HG02938 (cell line): ENCODE measurements at regions not wholly inside any gene's neighbourhood (a gene's known extent, or its start where the extent isn't known, plus 50 kb on each side); places are given as distances from the start of the nearest gene placed in this dataset.

ENCODE experiments used
- ATAC-seq: cut with Tn5 transposase; IDR thresholded peaks from one replicate; pipeline ENCODE4 v1.9.1; 2021; ENCODE audit warnings: mild to moderate bottlenecking, moderate library complexity; ENCODE audit not compliant: unreplicated experiment

- ATAC-seq = no peak
These were observed 146.0 kb downstream of the FOXA2 start for GRCh38 chr20:22438346-22438745.

- ATAC-seq = no peak
These were observed 147.0 kb downstream of the FOXA2 start for GRCh38 chr20:22437354-22437753.

DNA sequence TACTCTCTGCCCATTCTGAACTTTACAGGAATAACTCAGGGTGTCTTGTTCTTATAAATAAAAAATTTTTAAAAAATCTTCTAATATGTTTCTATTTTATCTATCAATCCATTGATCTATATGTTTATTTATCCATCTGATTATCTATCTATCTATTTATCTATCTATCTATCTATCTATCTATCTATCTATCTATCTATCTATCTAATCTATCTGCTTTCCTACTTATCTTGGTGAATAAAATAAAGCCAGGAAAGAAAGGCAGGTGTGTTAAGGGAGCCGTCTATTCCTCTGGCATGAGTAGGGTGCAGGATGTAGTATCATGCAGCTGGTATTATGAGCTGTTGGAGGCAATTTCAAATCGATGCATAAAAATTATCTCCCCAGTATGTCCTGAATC lies 153.0 kb downstream of the FOXA2 start:
- ATAC-seq = no peak

- ATAC-seq = no peak
These were observed 153.6 kb downstream of the FOXA2 start for GRCh38 chr20:22430746-22431168.

- ATAC-seq = no peak
These were observed 154.1 kb downstream of the FOXA2 start for GRCh38 chr20:22430154-22430745.

DNA sequence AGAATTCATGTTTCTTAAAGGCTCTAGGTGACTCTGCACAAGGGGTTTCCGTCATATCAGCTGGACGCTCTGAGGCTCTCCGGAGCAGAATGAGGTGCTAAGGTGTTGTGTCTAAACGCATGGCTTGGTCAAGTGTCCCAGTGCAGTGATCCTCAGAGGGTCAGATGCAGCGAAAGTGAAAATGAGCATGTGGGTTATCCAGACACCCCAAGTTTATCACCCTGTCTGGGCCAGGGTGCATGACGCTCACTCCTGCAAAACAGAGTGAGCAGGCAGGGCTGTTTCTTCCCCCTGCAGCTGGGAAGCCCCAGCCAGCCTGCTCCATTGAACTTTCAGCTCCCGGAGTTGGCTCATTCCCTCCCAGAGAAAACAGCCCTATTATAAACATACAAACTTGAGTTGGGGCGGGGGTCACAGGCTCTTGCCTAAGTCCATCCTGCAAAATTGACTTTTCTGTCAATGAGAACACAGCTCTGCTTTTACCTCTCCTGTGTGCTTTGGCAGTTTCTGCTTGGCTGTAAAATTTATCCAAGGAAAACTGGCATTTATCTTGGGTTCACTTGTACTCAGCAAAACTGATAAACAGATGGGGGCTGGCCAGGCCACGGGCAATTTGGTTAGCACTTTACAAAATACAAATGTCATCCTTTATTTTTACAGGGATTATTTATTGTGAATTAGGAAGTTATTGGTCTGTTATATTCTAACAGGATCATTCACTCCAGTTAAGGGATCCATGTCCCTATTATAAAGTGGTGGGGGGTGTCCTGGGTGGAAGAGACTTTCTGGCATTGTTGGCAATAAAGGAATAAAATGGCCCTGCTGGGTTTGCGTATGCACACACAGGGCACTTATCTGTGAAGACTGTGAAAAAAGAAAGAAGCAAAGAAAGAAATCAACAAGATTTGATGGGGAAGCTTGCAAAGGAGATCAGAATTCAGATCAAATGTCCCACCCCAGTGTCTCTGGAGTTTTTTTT lies 154.9 kb downstream of the FOXA2 start:
- no peak for ATAC-seq

GRCh38 chr20:22428051-22428450 lies 156.3 kb downstream of the FOXA2 start:
- no peak for ATAC-seq

DNA sequence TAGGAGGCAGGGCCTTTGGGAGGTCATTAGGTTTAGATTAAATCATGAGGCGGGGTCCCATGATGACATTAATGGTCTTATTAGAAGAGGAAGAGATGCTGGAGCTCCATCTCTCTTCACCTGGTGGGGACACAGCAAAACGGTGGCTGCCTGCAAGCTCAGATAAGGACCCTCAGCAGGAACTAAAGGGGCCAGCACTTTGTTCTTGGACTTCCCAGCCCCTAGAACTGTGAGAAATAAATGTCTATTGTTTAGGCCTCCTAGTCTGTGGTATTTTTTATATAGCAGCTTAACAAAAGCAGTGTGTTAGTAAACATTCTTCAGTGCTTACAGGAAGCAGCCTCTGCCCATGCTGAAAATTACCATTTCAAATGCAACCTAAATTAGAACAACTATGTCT lies 157.6 kb downstream of the FOXA2 start:
- no peak for ATAC-seq

DNA sequence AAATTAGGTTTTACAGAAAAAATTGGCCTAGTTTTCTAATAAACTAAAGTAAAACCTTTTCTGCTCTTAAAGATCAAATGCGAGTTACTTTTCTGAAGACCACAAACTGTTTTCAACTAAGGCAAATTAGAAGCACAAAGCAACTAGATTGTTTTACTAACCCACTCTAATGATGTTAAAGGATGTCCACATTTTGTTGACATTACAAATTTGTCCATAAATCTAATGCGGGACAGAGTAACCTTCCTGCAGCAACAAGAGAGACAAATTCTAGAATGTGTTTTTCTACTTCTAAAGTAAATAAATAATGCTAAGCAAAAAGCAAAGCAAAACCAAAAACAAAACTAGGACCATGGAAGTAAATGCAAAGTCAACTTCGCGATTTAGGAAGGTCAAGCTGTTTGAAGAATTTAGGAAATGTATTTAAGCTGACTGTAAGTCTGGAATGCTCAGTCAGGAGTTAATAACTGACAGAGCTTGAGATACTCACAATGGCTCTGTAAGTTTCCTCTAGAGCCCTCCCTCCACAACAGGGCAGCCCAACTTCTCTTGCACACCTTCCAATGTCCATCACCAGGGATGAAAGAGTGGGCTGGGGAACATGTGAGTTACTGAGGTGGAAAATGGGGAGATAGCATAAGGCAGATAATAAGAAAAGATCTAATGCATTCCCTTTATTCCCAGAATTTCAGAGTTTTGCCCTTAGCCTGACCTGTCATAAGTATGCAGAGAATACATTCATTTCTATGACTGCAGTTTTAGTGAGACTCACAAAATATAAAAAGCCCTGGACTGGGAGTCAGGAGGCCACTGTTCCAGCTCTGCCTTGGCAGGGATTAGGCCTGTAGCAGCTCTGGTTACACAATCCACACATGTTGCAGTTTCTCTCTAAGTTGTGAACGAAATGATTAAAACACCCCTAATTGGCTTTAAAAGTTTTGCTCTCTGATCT lies 158.8 kb downstream of the FOXA2 start:
- ATAC-seq = no peak

DNA sequence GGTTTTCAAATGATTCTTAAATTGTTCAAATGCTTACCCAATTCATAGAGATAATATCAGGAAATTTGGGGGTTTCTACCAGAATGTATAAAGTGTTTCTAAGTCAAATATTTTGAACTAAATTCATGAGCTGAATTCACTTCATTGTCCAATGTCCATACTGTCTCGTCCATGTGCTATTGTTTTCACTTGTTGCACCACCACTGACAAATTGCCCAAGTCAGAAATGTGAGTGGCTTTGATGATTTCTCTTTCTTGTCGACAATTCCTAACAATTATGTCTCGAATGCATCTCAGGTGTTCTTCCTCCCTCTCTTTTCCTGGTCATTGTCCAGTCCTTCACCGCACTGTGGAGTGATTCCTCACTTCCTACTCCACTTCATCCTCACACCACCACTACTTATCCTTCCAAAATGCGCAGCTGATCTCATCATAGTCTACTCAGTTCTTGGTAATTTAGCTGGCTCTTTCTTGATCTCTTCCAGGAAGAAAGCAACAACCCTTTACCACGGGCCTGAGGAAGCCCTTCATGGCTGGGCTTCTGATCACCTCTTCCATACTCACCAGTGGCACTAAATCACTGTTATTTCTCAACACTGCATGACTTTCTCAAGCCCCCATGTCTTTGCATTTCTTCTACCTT lies 161.1 kb downstream of the FOXA2 start:
- no peak for ATAC-seq

- no peak for ATAC-seq
These were observed 164.2 kb downstream of the FOXA2 start for GRCh38 chr20:22420116-22420598.

DNA sequence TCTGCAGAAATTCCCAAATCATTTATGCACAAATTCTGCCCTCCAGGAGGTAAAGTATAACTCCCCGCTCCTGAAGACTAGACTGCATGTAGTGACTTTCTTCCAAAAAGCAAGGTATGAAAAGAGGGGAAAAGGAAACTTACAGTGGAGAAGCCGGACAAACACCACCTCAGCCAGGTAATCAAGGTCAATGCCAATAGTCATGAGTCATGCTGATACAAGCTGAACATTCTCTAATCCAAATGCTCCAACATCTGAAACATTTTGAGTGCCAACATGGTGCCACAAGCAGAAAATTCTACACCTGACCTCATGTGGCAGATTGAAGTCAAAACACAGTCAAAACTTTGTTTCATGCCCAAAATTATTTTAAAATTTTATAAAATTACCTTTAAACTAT lies 165.6 kb downstream of the FOXA2 start:
- ATAC-seq = no peak

GRCh38 chr20:22414305-22414742 lies 170.0 kb downstream of the FOXA2 start:
- no peak for ATAC-seq

GRCh38 chr20:22412977-22413868 lies 171.1 kb downstream of the FOXA2 start:
- ATAC-seq = no peak

- no peak for ATAC-seq
These were observed 172.5 kb downstream of the FOXA2 start for GRCh38 chr20:22411627-22412450.

GRCh38 chr20:22411286-22411626 lies 173.1 kb downstream of the FOXA2 start:
- ATAC-seq = no peak

DNA sequence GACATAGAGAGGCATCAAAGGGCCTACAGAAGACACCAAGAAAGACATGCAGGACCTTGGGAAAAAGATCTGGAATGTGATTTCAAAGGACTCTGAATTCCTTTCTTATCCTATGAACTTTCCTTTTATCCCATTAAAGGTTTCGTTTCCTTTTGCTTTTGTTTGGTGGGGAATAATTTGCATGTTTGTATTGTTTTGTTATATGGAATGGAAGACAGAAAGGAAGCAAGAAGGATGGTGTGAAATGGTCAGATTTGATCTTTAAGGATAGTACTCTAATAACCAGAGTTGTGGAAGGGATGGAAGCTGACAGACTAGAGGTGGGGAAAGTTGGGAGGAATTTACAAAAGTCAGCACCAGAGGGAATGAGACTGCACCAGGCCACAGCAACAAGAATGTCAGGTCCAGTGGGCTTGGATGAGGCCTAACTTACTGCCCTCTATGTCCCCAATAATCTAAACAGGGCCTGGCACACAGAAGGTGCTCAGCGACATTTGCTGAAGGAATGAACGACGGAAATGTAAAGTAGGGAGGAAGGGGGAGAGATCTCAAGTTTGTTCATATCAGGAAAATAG lies 173.7 kb downstream of the FOXA2 start:
- no peak for ATAC-seq
